ENCODE measurements at regions not wholly inside any gene's neighbourhood (a gene's known extent, or its start where the extent isn't known, plus 50 kb on each side); places are given as distances from the start of the nearest gene placed in this dataset.

- H3K27ac ChIP-seq = no peak overlapping the region
- H3K4me1 ChIP-seq = no peaks in the 10 kb centered on the region
- no peak overlapping the region for H3K4me3 ChIP-seq
- H3K9me3 ChIP-seq = no peaks in the 10 kb centered on the region
- 51 to 76% (median 68%) methylated on average over 1 of the region's 1 CpG for WGBS, 5 donors
- no peaks in the 10 kb centered on the region for H3K27me3 ChIP-seq (replicated peaks in 1 of 7)
- DNase-seq = no peak
- TF ChIP-seq CTCF (IDR thresholded peaks at IDR 0.05 in 8 of 11, conservative IDR thresholded peaks at IDR 0.05 in 3 of 11) = no peak
- no peak for TF ChIP-seq POLR2AphosphoS5 (IDR thresholded peaks at IDR 0.05)
- no peak for TF ChIP-seq POLR2A (IDR thresholded peaks at IDR 0.05)
- H3K36me3 ChIP-seq = no peaks in the 10 kb centered on the region
- intact Hi-C loops (cut with DNase I; ENCODE audit: low total_unique reads) = no loop called here
Measured at GRCh38 chr4:138558886-138559285, 316.7 kb upstream of the SLC7A11 start.

- peaks cover 0 to 9% (median 0%) of the 10 kb centered on the region in 8 donors for H3K9me3 ChIP-seq
- no peaks in the 10 kb centered on the region for H3K27me3 ChIP-seq (replicated peaks in 1 of 7)
- no peaks in the 10 kb centered on the region for H3K4me1 ChIP-seq
- TF ChIP-seq CTCF (IDR thresholded peaks at IDR 0.05 in 8 of 11, conservative IDR thresholded peaks at IDR 0.05 in 3 of 11) = no peak
- no peak for TF ChIP-seq POLR2AphosphoS5 (IDR thresholded peaks at IDR 0.05)
- no peak for TF ChIP-seq POLR2A (IDR thresholded peaks at IDR 0.05)
- no peak overlapping the region for H3K27ac ChIP-seq
- H3K4me3 ChIP-seq = no peak overlapping the region
- no peak for DNase-seq
- WGBS, 5 donors = 81 to 100% (median 87%) methylated on average over 1 of the region's 1 CpG
- no peaks in the 10 kb centered on the region for H3K36me3 ChIP-seq
- intact Hi-C loops (cut with DNase I; ENCODE audit: low total_unique reads) = no loop called here
Measured at GRCh38 chr4:138555584-138555983, 313.4 kb upstream of the SLC7A11 start.

- H3K4me3 ChIP-seq = no peak overlapping the region
- no peaks in the 10 kb centered on the region for H3K36me3 ChIP-seq
- H3K27me3 ChIP-seq (replicated peaks in 1 of 7) = no peaks in the 10 kb centered on the region
- peaks cover 0 to 9% (median 0%) of the 10 kb centered on the region in 8 donors for H3K9me3 ChIP-seq
- DNase-seq = no peak
- H3K27ac ChIP-seq = no peak overlapping the region
- intact Hi-C loops (cut with DNase I; ENCODE audit: low total_unique reads) = no loop called here
- no peak for TF ChIP-seq POLR2AphosphoS5 (IDR thresholded peaks at IDR 0.05)
- no peak for TF ChIP-seq POLR2A (IDR thresholded peaks at IDR 0.05)
- TF ChIP-seq CTCF (IDR thresholded peaks at IDR 0.05 in 8 of 11, conservative IDR thresholded peaks at IDR 0.05 in 3 of 11) = no peak
- WGBS, 5 donors = 84 to 92% (median 89%) methylated on average over 5 of the region's 5 CpGs
- no peaks in the 10 kb centered on the region for H3K4me1 ChIP-seq
Measured at GRCh38 chr4:138555108-138555507, 313.0 kb upstream of the SLC7A11 start.

GRCh38 chr4:138553001-138553845 is 311.1 kb upstream of the SLC7A11 start:
- intact Hi-C loops (cut with DNase I; ENCODE audit: low total_unique reads) = no loop called here
- 60 to 96% (median 94%) methylated on average over 31 to 49 of the region's 49 CpGs for WGBS, 5 donors
- no peak overlapping the region for H3K27ac ChIP-seq

More at GRCh38 chr4:138553001-138553845, 311.1 kb upstream of the SLC7A11 start:
- TF ChIP-seq POLR2A (IDR thresholded peaks at IDR 0.05) (no peak), POLR2AphosphoS5 (IDR thresholded peaks at IDR 0.05) (no peak), CTCF (IDR thresholded peaks at IDR 0.05 in 8 of 11, conservative IDR thresholded peaks at IDR 0.05 in 3 of 11) (no peak)
- H3K36me3 ChIP-seq = no peaks in the 10 kb centered on the region
- no peak for DNase-seq
- no peaks in the 10 kb centered on the region for H3K27me3 ChIP-seq (replicated peaks in 1 of 7)
- peaks cover 0 to 9% (median 0%) of the 10 kb centered on the region in 8 donors for H3K9me3 ChIP-seq
- H3K4me3 ChIP-seq = no peak overlapping the region
- H3K4me1 ChIP-seq = no peaks in the 10 kb centered on the region
